ENCODE measurements at regions not wholly inside any gene's neighbourhood (a gene's known extent, or its start where the extent isn't known, plus 50 kb on each side); places are given as distances from the start of the nearest gene placed in this dataset.
A peak's percentile ranks its signal among the peaks of the same experiment; 100 is the strongest.

DNA sequence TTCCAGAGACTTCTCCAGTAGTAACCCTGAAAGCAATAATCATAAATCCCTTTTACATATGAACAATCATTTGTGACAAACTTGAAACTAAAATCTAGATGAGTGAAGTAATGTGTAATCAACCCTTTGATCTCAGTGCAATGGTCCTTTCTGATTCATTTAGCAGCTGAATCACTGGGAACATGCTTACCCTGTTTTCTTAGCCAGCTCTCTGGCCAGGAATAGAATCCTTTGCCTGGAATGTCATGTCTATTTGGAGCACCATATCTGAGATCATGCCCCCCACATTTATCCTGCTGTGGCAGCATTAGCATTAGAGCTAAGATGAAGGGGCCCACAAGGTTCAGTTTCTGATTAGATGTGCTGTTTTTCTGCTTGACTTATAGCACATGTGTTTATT lies 309.8 kb downstream of the OXSM start (continued):
- no peak for TF ChIP-seq CEBPB (IDR thresholded peaks at IDR 0.05; ENCODE audit: borderline replicate concordance in 1 of 2, low read depth in 2 of 2, low read length in 2 of 2)
- TF ChIP-seq KDM1A (IDR thresholded peaks at IDR 0.05; ENCODE audit: borderline replicate concordance): no peak
- TF ChIP-seq KLF5 (IDR thresholded peaks at IDR 0.05; ENCODE audit: partially characterized antibody): no peak
- TF ChIP-seq SMC3 (IDR thresholded peaks at IDR 0.05; ENCODE audit: borderline replicate concordance, low read length): no peak
- TF ChIP-seq EED (IDR thresholded peaks at IDR 0.05; ENCODE audit: low read depth): peak; percentile 65
- TF ChIP-seq NR2F1 (conservative IDR thresholded peaks at IDR 0.05): no peak
- TF ChIP-seq MTA3 (IDR thresholded peaks at IDR 0.05; ENCODE audit: borderline replicate concordance, low read length): 0 out of 2 replicates have a peak, but pooled peaks have one; percentile 31
- TF ChIP-seq ZBTB11 (CRISPR knock-in tag; IDR thresholded peaks at IDR 0.05): no peak
- TF ChIP-seq SUZ12 (IDR thresholded peaks at IDR 0.05; ENCODE audit: unreplicated experiment): no peak
- no peak for TF ChIP-seq ELK1 (IDR thresholded peaks at IDR 0.05; ENCODE audit: low read depth, low read length)
- no peak for TF ChIP-seq ETV6 (conservative IDR thresholded peaks at IDR 0.05 in 1 of 2, IDR thresholded peaks at IDR 0.05 in 1 of 2; ENCODE audit: borderline replicate concordance in 1 of 2, low read depth in 1 of 2)
- TF ChIP-seq ATF2 (IDR thresholded peaks at IDR 0.05; ENCODE audit: low read length): peak; percentile 43; the same call in 1 of the 2 replicates
- peak; percentile 45; the same call in 1 of the 2 replicates for TF ChIP-seq NFIC (IDR thresholded peaks at IDR 0.05; ENCODE audit: low read depth, low read length)
- TF ChIP-seq BCL11A (IDR thresholded peaks at IDR 0.05; ENCODE audit: low read depth, low read length): no peak
- TF ChIP-seq SP1 (IDR thresholded peaks at IDR 0.05; ENCODE audit: low read depth, low read length): no peak
